ENCODE measurements at regions not wholly inside any gene's neighbourhood (a gene's known extent, or its start where the extent isn't known, plus 50 kb on each side); places are given as distances from the start of the nearest gene placed in this dataset.

GRCh38 chr20:63095718-63096654, 89.2 kb upstream of the BHLHE23 start:
- TF ChIP-seq REST (IDR thresholded peaks at IDR 0.05; ENCODE audit: insufficient read depth in 1 of 2, low read depth in 2 of 2, low read length in 1 of 2) (no peak), POLR2AphosphoS5 (IDR thresholded peaks at IDR 0.05; ENCODE audit: low read depth, low read length) (no peak), SIN3A (IDR thresholded peaks at IDR 0.05; ENCODE audit: borderline replicate concordance, insufficient read depth, low read depth, low read length) (no peak)
- TF ChIP-seq, protein P1, sequence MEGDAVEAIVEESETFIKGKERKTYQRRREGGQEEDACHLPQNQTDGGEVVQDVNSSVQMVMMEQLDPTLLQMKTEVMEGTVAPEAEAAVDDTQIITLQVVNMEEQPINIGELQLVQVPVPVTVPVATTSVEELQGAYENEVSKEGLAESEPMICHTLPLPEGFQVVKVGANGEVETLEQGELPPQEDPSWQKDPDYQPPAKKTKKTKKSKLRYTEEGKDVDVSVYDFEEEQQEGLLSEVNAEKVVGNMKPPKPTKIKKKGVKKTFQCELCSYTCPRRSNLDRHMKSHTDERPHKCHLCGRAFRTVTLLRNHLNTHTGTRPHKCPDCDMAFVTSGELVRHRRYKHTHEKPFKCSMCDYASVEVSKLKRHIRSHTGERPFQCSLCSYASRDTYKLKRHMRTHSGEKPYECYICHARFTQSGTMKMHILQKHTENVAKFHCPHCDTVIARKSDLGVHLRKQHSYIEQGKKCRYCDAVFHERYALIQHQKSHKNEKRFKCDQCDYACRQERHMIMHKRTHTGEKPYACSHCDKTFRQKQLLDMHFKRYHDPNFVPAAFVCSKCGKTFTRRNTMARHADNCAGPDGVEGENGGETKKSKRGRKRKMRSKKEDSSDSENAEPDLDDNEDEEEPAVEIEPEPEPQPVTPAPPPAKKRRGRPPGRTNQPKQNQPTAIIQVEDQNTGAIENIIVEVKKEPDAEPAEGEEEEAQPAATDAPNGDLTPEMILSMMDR (IDR thresholded peaks at IDR 0.05), result no peak
